GM23248 (cell line): ENCODE measurements at regions not wholly inside any gene's neighbourhood (a gene's known extent, or its start where the extent isn't known, plus 50 kb on each side); places are given as distances from the start of the nearest gene placed in this dataset.

Experiments used
- EZH2 ChIP-seq: fragments of 200-600 bp; sonication (generic); IDR thresholded peaks from 2 replicates; pipeline ENCODE4 v1.6.1; 2018; ENCODE audit warnings: antibody characterized with exemption, mild to moderate bottlenecking; ENCODE audit not compliant: insufficient read depth, poor library complexity, severe bottlenecking
- EZH2phosphoT487 ChIP-seq: fragments of 200-600 bp; sonication (generic); IDR thresholded peaks from 2 replicates; pipeline ENCODE4 v1.6.1; 2018; ENCODE audit warnings: antibody characterized with exemption, moderate library complexity, mild to moderate bottlenecking, low read depth; ENCODE audit not compliant: insufficient read depth

- TF ChIP-seq EZH2phosphoT487 = no peak
- no peak for TF ChIP-seq EZH2
These were observed 217.7 kb upstream of the KIRREL3 start for GRCh38 chr11:127218275-127218608.
